CD14-positive monocyte (primary cell): ENCODE measurements at regions not wholly inside any gene's neighbourhood (a gene's known extent, or its start where the extent isn't known, plus 50 kb on each side); places are given as distances from the start of the nearest gene placed in this dataset.

Experiments
- DNase-seq, 3 donors: peaks; one replicate each; pipeline ENCODE4 v3.0.0-alpha.2; 2011 to 2022
- H2AFZ ChIP-seq: 2 replicates; pipeline ENCODE4 v1.6.0; 2012; ENCODE audit warnings: mild to moderate bottlenecking, low read depth, low read length, inconsistent platforms; ENCODE audit not compliant: insufficient read depth, poor library complexity, severe bottlenecking
- H3K27ac ChIP-seq, 2 donors: 1 replicate in 1 of 2; 2 replicates in 1 of 2; pipeline ENCODE4 v1.5.1; 2012 to 2013; ENCODE audit warnings: low read length in 2 of 2, control low read depth in 1 of 2, inconsistent platforms in 1 of 2, low read depth in 1 of 2, mild to moderate bottlenecking in 1 of 2
- H3K27me3 ChIP-seq, 2 donors: one replicate each; pipeline versions ENCODE4 v1.6.0 to v1.6.1; 2011 to 2013; ENCODE audit warnings: low read length in 2 of 2; ENCODE audit not compliant: control insufficient read depth in 2 of 2, insufficient read depth in 2 of 2
- H3K36me3 ChIP-seq, 2 donors: replicated peaks in 1 of 2; 1 replicate in 1 of 2; 2 replicates in 1 of 2; pipeline versions ENCODE4 v1.5.1 to v1.6.1; 2012 to 2013; ENCODE audit warnings: low read length in 2 of 2, control low read depth in 1 of 2, inconsistent platforms in 1 of 2, mild to moderate bottlenecking in 1 of 2; ENCODE audit not compliant: insufficient read depth in 2 of 2, control insufficient read depth in 1 of 2
- H3K4me1 ChIP-seq, 2 donors: 1 replicate in 1 of 2; 2 replicates in 1 of 2; pipeline versions ENCODE4 v1.5.1 to v1.6.1; 2012 to 2013; ENCODE audit warnings: low read length in 2 of 2, control low read depth in 1 of 2, inconsistent platforms in 1 of 2, mild to moderate bottlenecking in 1 of 2, moderate library complexity in 1 of 2; ENCODE audit not compliant: insufficient read depth in 2 of 2, control insufficient read depth in 1 of 2
- H3K4me2 ChIP-seq: replicated peaks from 2 replicates; pipeline ENCODE3; 2012; ENCODE audit warnings: low read length, moderate library complexity, mild to moderate bottlenecking; ENCODE audit not compliant: poor library complexity, severe bottlenecking; ENCODE audit errors: extremely low read depth
- H3K4me3 ChIP-seq, 3 experiments: fragments of 200-600 bp in 1 of 3; sonication (generic) in 1 of 3; replicated peaks in 1 of 3; 1 replicate in 2 of 3; 2 replicates in 1 of 3; pipeline ENCODE4 v1.5.1; 2011 to 2013; ENCODE audit warnings: low read length in 3 of 3, mild to moderate bottlenecking in 3 of 3, control low read depth in 2 of 3, low read depth in 2 of 3, inconsistent platforms in 1 of 3, moderate library complexity in 1 of 3
- H3K79me2 ChIP-seq: 2 replicates; pipeline ENCODE4 v1.6.0; 2012; ENCODE audit warnings: mild to moderate bottlenecking, control low read depth, inconsistent platforms, low read length, moderate library complexity; ENCODE audit not compliant: insufficient read depth
- H3K9ac ChIP-seq: 2 replicates; pipeline ENCODE4 v1.6.0; 2017; ENCODE audit warnings: low read length, mild to moderate bottlenecking; ENCODE audit not compliant: insufficient read depth, poor library complexity, severe bottlenecking
- H3K9me3 ChIP-seq, 2 donors: replicated peaks in 1 of 2; 1 replicate in 1 of 2; 2 replicates in 1 of 2; pipeline versions ENCODE4 v1.5.1 to v1.6.1; 2012 to 2013; ENCODE audit warnings: low read length in 2 of 2, control low read depth in 1 of 2; ENCODE audit not compliant: control insufficient read depth in 1 of 2, insufficient read depth in 1 of 2
- H4K20me1 ChIP-seq: 2 replicates; pipeline ENCODE4 v1.6.0; 2012; ENCODE audit warnings: mild to moderate bottlenecking, low read length, control low read depth, moderate library complexity; ENCODE audit not compliant: insufficient read depth
- H3K27ac Mint-ChIP-seq, 7 donors: one replicate each; pipeline ENCODE4 v1.8.0; 2020; ENCODE audit warnings: mild to moderate bottlenecking in 7 of 7, mixed read lengths in 7 of 7, moderate library complexity in 6 of 7, inconsistent platforms in 2 of 7
- H3K27me3 Mint-ChIP-seq, 3 donors: one replicate each; pipeline ENCODE4 v1.8.0; 2021 to 2022; ENCODE audit warnings: low read depth in 3 of 3, mild to moderate bottlenecking in 3 of 3, mixed read lengths in 3 of 3, moderate library complexity in 3 of 3, inconsistent platforms in 1 of 3
- H3K36me3 Mint-ChIP-seq, 2 donors: one replicate each; pipeline ENCODE4 v1.8.0; 2020; ENCODE audit warnings: mixed read lengths in 2 of 2, inconsistent platforms in 1 of 2, mild to moderate bottlenecking in 1 of 2
- H3K4me1 Mint-ChIP-seq: one replicate; pipeline ENCODE4 v1.8.0; 2020; ENCODE audit warnings: mild to moderate bottlenecking, mixed read lengths
- H3K4me3 Mint-ChIP-seq, 2 donors: one replicate each; pipeline ENCODE4 v1.8.0; 2020; ENCODE audit warnings: mild to moderate bottlenecking in 2 of 2, mixed read lengths in 2 of 2, moderate library complexity in 1 of 2
- H3K9me3 Mint-ChIP-seq, 7 donors: one replicate each; pipeline ENCODE4 v1.8.0; 2020 to 2022; ENCODE audit warnings: mixed read lengths in 7 of 7, mild to moderate bottlenecking in 6 of 7, moderate library complexity in 6 of 7, inconsistent platforms in 2 of 7
- WGBS: methylation state at CpG from one replicate; pipeline ENCODE4 v1.1.5; 2013; ENCODE audit warnings: missing lambda C conversion rate; ENCODE audit not compliant: insufficient coverage; 5-methylcytosine and 5-hydroxymethylcytosine counted together
- intact Hi-C, 2 donors: fragments of 100-400 bp; cut with micrococcal nuclease; formaldehyde crosslinking; loops; one replicate each; pipeline versions ENCODE4 v1.15.0 to v1.15.1; 2023
- TF ChIP-seq, protein P1 (sequence below): fragments of 200-600 bp; IDR thresholded peaks from one replicate; pipeline ENCODE4 v1.8.0; 2022; ENCODE audit warnings: antibody characterized with exemption, mild to moderate bottlenecking

- H3K4me2 ChIP-seq: no peak overlapping the region
- H3K27me3 ChIP-seq: no peaks in the 10 kb centered on the region
- Mint-ChIP-seq H3K9me3 (peaks cover 0 to 16% (median 4%) of the 10 kb centered on the region in 7 donors), H3K4me3 (no peak overlapping the region), H3K36me3 (no peaks in the 10 kb centered on the region), H3K4me1 (no peaks in the 10 kb centered on the region), H3K27me3 (peaks cover 0 to 5% (median 2%) of the 10 kb centered on the region in 3 donors), H3K27ac (no peak overlapping the region)
- peaks cover 5 to 8% of the 10 kb centered on the region in 2 donors for H3K9me3 ChIP-seq
- WGBS: 57% methylated on average over 1 of the region's 2 CpGs
- TF ChIP-seq, protein P1, sequence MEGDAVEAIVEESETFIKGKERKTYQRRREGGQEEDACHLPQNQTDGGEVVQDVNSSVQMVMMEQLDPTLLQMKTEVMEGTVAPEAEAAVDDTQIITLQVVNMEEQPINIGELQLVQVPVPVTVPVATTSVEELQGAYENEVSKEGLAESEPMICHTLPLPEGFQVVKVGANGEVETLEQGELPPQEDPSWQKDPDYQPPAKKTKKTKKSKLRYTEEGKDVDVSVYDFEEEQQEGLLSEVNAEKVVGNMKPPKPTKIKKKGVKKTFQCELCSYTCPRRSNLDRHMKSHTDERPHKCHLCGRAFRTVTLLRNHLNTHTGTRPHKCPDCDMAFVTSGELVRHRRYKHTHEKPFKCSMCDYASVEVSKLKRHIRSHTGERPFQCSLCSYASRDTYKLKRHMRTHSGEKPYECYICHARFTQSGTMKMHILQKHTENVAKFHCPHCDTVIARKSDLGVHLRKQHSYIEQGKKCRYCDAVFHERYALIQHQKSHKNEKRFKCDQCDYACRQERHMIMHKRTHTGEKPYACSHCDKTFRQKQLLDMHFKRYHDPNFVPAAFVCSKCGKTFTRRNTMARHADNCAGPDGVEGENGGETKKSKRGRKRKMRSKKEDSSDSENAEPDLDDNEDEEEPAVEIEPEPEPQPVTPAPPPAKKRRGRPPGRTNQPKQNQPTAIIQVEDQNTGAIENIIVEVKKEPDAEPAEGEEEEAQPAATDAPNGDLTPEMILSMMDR: no peak
- no peaks in the 10 kb centered on the region for H3K4me1 ChIP-seq
- no peak overlapping the region for H3K9ac ChIP-seq
- H3K27ac ChIP-seq: no peak overlapping the region
- no peak overlapping the region for H2AFZ ChIP-seq
- DNase-seq: no peak
- no peaks in the 10 kb centered on the region for H3K79me2 ChIP-seq
- H3K36me3 ChIP-seq: no peaks in the 10 kb centered on the region
- H3K4me3 ChIP-seq: no peak overlapping the region
- no peaks in the 10 kb centered on the region for H4K20me1 ChIP-seq
- intact Hi-C loops: no loop called here
Measured at GRCh38 chr10:55200020-55200419, 399.0 kb upstream of the PCDH15 start.

- Histone ChIP-seq H3K4me2 (no peak overlapping the region), H3K36me3 (no peaks in the 10 kb centered on the region), H3K4me1 (no peaks in the 10 kb centered on the region), H3K9me3 (no peaks in the 10 kb centered on the region), H3K9ac (no peak overlapping the region), H2AFZ (no peak overlapping the region), H3K27me3 (no peaks in the 10 kb centered on the region), H3K27ac (no peak overlapping the region), H3K79me2 (no peaks in the 10 kb centered on the region), H3K4me3 (no peak overlapping the region), H4K20me1 (no peaks in the 10 kb centered on the region)
- intact Hi-C loops: no loop called here
- H3K4me3 Mint-ChIP-seq: no peak overlapping the region
- H3K4me1 Mint-ChIP-seq: no peaks in the 10 kb centered on the region
- TF ChIP-seq, protein P1: no peak
- no peaks in the 10 kb centered on the region for H3K36me3 Mint-ChIP-seq
- H3K27ac Mint-ChIP-seq: no peak overlapping the region
- DNase-seq: no peak
- WGBS: no CpG with 5 or more reads among the region's 2 CpGs
- H3K9me3 Mint-ChIP-seq: peaks cover 0 to 2% (median 0%) of the 10 kb centered on the region in 7 donors
- no peaks in the 10 kb centered on the region for H3K27me3 Mint-ChIP-seq
Measured at GRCh38 chr10:55191236-55191860, 390.3 kb upstream of the PCDH15 start.
